Endodermal cell (in vitro differentiated cells): ENCODE measurements at regions not wholly inside any gene's neighbourhood (a gene's known extent, or its start where the extent isn't known, plus 50 kb on each side); places are given as distances from the start of the nearest gene placed in this dataset.

Source experiments
- DNase-seq: peaks from one replicate; pipeline ENCODE4 v3.0.0-alpha.2; 2017
- H3K27ac ChIP-seq: 2 replicates; pipeline ENCODE4 v1.5.1; 2013; ENCODE audit warnings: mild to moderate bottlenecking, low read depth, low read length, moderate library complexity
- H3K27me3 ChIP-seq: 2 replicates; pipeline ENCODE4 v1.6.1; 2013; ENCODE audit warnings: mild to moderate bottlenecking, low read length, moderate library complexity; ENCODE audit not compliant: insufficient read depth, control insufficient read depth, poor library complexity, severe bottlenecking
- H3K36me3 ChIP-seq: 2 replicates; pipeline ENCODE4 v1.7.0; 2013; ENCODE audit warnings: mild to moderate bottlenecking, low read length, moderate library complexity; ENCODE audit not compliant: control insufficient read depth, insufficient read depth
- H3K4me1 ChIP-seq: one replicate; pipeline ENCODE4 v1.7.0; 2013; ENCODE audit warnings: low read length; ENCODE audit not compliant: control insufficient read depth, insufficient read depth
- H3K4me3 ChIP-seq: 2 replicates; pipeline ENCODE4 v1.5.1; 2013; ENCODE audit warnings: mild to moderate bottlenecking, low read length, moderate library complexity
- H3K9ac ChIP-seq: 2 replicates; pipeline ENCODE4 v1.6.1; 2013; ENCODE audit warnings: mild to moderate bottlenecking, low read length, moderate library complexity; ENCODE audit not compliant: poor library complexity, severe bottlenecking; ENCODE audit errors: extremely low read depth
- H3K9me3 ChIP-seq: 2 replicates; pipeline ENCODE4 v1.6.1; 2013; ENCODE audit warnings: mild to moderate bottlenecking, low read length, moderate library complexity; ENCODE audit not compliant: control insufficient read depth
- H3K27ac Mint-ChIP-seq: 2 replicates; pipeline ENCODE4 v1.8.0; 2020; ENCODE audit warnings: mixed read lengths
- H3K27me3 Mint-ChIP-seq: 2 replicates; pipeline ENCODE4 v1.8.0; 2021; ENCODE audit warnings: mild to moderate bottlenecking, mixed read lengths; ENCODE audit not compliant: insufficient read depth
- H3K36me3 Mint-ChIP-seq: 2 replicates; pipeline ENCODE4 v1.8.0; 2020; ENCODE audit warnings: low read depth, mixed read lengths
- H3K4me1 Mint-ChIP-seq: 2 replicates; pipeline ENCODE4 v1.8.0; 2020; ENCODE audit warnings: mixed read lengths
- H3K4me3 Mint-ChIP-seq: 2 replicates; pipeline ENCODE4 v1.8.0; 2020; ENCODE audit warnings: mild to moderate bottlenecking, moderate library complexity, mixed read lengths
- H3K9me3 Mint-ChIP-seq: 2 replicates; pipeline ENCODE4 v1.8.0; 2020; ENCODE audit warnings: mild to moderate bottlenecking, mixed read lengths
- WGBS, 2 experiments: methylation state at CpG; one replicate each; pipeline versions ENCODE4 v1.1.5 to v1.1.7; 2013; ENCODE audit warnings: missing lambda C conversion rate in 2 of 2, mixed read lengths in 1 of 2; ENCODE audit not compliant: insufficient coverage in 1 of 2, insufficient read length in 1 of 2; 5-methylcytosine and 5-hydroxymethylcytosine counted together
- TF ChIP-seq, protein P1 (sequence below): fragments of 200-600 bp; sonication (generic); conservative IDR thresholded peaks from 2 replicates; pipeline ENCODE4 v1.5.0; 2021; ENCODE audit warnings: antibody characterized with exemption, mild to moderate bottlenecking

DNA sequence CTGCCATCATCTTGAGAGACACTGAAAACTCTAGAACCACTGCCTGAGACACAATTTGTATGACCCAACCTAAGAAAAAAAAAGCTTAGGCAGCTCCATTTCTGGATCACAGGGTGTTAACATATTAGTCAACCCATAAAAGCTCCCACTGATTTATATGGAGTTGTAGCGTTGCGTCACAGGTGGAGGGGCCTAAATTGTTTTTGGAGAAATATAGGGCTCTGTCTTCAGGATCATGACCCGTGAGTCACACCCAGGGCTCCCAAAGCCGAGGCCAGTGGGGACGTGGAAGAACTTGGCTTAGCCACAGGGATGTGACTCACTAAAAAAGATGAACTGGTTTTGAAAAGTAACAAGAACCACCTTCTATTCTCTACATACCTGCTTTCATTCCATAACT lies 116.5 kb upstream of the BMP2 start:
- H3K4me3 Mint-ChIP-seq = no peak overlapping the region
- no peaks in the 10 kb centered on the region for H3K27me3 Mint-ChIP-seq
- Histone ChIP-seq H3K9me3 (peaks cover 5% of the 10 kb centered on the region), H3K27ac (no peak overlapping the region), H3K4me1 (no peaks in the 10 kb centered on the region), H3K9ac (no peak overlapping the region), H3K4me3 (no peak overlapping the region), H3K36me3 (no peaks in the 10 kb centered on the region), H3K27me3 (no peaks in the 10 kb centered on the region)
- H3K36me3 Mint-ChIP-seq = no peaks in the 10 kb centered on the region
- no peak for DNase-seq
- TF ChIP-seq, protein P1, sequence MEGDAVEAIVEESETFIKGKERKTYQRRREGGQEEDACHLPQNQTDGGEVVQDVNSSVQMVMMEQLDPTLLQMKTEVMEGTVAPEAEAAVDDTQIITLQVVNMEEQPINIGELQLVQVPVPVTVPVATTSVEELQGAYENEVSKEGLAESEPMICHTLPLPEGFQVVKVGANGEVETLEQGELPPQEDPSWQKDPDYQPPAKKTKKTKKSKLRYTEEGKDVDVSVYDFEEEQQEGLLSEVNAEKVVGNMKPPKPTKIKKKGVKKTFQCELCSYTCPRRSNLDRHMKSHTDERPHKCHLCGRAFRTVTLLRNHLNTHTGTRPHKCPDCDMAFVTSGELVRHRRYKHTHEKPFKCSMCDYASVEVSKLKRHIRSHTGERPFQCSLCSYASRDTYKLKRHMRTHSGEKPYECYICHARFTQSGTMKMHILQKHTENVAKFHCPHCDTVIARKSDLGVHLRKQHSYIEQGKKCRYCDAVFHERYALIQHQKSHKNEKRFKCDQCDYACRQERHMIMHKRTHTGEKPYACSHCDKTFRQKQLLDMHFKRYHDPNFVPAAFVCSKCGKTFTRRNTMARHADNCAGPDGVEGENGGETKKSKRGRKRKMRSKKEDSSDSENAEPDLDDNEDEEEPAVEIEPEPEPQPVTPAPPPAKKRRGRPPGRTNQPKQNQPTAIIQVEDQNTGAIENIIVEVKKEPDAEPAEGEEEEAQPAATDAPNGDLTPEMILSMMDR = no peak
- H3K4me1 Mint-ChIP-seq = peaks cover 6% of the 10 kb centered on the region
- WGBS, 2 experiments = 90% methylated on average over 5 of the region's 5 CpGs; no CpG with 5 or more reads in 1 of the 2 experiments
- H3K9me3 Mint-ChIP-seq = peaks cover 3% of the 10 kb centered on the region
- no peak overlapping the region for H3K27ac Mint-ChIP-seq

DNA sequence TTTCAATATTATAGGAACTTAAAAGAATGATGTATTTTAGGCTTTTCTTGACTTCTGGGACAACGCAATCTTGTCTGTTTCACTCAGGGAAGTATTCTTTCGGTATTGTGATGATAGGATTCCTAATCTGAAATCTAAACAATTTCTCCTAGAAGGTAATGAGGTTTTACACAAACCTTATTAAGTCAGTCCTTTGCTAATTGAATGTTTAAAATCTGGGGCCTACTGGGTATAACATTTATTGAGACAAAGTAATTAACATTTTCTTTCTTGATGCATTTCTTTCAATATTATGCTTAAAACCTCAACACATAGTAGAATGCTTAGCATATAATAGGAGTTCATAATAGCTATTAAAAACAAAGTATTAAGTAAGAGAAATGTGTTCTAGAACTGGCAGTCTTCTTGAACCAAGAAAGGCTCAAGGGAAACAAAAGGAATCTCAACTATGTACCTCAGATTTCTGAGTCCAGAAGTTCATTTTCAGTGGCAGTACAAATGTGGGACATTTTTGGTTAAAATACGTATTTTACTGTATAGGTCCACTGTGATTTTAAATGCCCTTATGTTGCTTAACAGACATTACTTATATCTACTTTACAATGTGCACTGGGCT lies 121.4 kb upstream of the BMP2 start:
- H3K9ac ChIP-seq = no peak overlapping the region
- TF ChIP-seq, protein P1 = no peak
- Mint-ChIP-seq H3K27ac (no peak overlapping the region), H3K27me3 (no peaks in the 10 kb centered on the region), H3K36me3 (no peaks in the 10 kb centered on the region), H3K4me1 (peaks cover 13% of the 10 kb centered on the region), H3K9me3 (peaks cover 6% of the 10 kb centered on the region), H3K4me3 (no peak overlapping the region)
- H3K36me3 ChIP-seq = no peaks in the 10 kb centered on the region
- H3K27me3 ChIP-seq = no peaks in the 10 kb centered on the region
- no peak for DNase-seq
- H3K4me1 ChIP-seq = peaks cover 6% of the 10 kb centered on the region
- H3K9me3 ChIP-seq = peaks cover 10% of the 10 kb centered on the region
- WGBS, 2 experiments = 94% methylated on average over 3 of the region's 3 CpGs; no CpG with 5 or more reads in 1 of the 2 experiments
- H3K27ac ChIP-seq = no peak overlapping the region
- H3K4me3 ChIP-seq = no peak overlapping the region

DNA sequence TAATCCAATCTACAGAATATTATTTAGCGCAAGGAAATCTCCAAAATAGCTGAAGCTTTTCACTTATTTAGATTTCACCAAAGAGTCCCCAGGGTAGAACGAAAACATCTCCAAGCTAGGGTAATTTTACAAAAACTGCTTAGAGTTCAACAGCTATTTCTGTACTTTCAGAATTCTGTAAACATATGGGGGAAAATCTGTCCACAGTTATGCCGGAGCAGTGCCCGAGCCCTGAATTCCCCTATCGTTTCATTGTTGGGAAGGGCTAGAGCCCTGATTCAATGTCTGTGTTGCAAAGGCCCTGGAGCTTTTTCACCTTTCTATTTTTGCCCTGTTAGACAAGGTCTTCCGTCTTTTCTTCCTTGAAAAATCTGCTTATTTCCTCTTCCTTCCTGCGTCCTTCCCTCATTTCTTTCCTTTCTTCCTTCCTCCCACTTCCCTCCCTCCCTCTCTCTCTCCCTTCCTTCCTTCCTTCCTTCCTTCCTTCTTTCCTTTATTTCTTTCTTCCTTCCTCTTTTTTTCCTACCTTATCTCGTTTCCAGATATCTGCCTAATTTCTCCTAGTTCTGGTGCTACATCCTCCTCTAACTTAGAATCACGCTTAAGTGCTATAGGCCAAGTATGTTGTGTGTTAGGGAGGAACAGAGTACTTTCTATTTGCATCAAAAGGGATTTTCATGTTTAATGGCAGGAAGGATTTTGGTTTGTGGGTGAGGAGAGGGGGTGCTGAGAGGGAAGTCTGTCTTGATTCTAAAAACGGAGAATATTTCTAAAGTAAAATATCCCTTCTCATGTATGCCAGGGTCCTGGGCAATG lies 122.5 kb upstream of the BMP2 start:
- 84 to 97% methylated on average over 6 to 10 of the region's 10 CpGs for WGBS, 2 experiments
- H3K9ac ChIP-seq = no peak overlapping the region
- Mint-ChIP-seq H3K27me3 (no peaks in the 10 kb centered on the region), H3K4me3 (no peak overlapping the region), H3K9me3 (peaks cover 6% of the 10 kb centered on the region), H3K36me3 (no peaks in the 10 kb centered on the region), H3K4me1 (peaks cover 20% of the 10 kb centered on the region), H3K27ac (no peak overlapping the region)
- H3K36me3 ChIP-seq = no peaks in the 10 kb centered on the region
- H3K4me3 ChIP-seq = peak overlapping the region; percentile 30
- H3K9me3 ChIP-seq = peaks cover 10% of the 10 kb centered on the region
- TF ChIP-seq, protein P1 = no peak
- peaks cover 6% of the 10 kb centered on the region for H3K4me1 ChIP-seq
- H3K27me3 ChIP-seq = no peaks in the 10 kb centered on the region
- DNase-seq = no peak
- no peak overlapping the region for H3K27ac ChIP-seq
